ENCODE measurements at regions not wholly inside any gene's neighbourhood (a gene's known extent, or its start where the extent isn't known, plus 50 kb on each side); places are given as distances from the start of the nearest gene placed in this dataset.

- no peak overlapping the region for H3K4me3 ChIP-seq
- H3K27me3 ChIP-seq (replicated peaks) = no peaks in the 10 kb centered on the region
- no peak overlapping the region for H3K27ac ChIP-seq
- peaks cover 4% of the 10 kb centered on the region; the same call in 1 of the 2 replicates for H3K9me3 ChIP-seq (replicated peaks)
- H3K36me3 ChIP-seq = no peaks in the 10 kb centered on the region
- H3K4me1 ChIP-seq (replicated peaks) = no peaks in the 10 kb centered on the region
- DNase-seq (ENCODE audit: low read depth in 1 of 2, low spot score in 2 of 2) = no peak
These were observed 133.7 kb downstream of the CBLN2 start for GRCh38 chr18:72410399-72410798.

- Histone ChIP-seq H3K4me3 (no peak overlapping the region), H3K27me3 (replicated peaks) (no peaks in the 10 kb centered on the region), H3K9me3 (replicated peaks) (peaks cover 4% of the 10 kb centered on the region; the same call in 1 of the 2 replicates), H3K36me3 (no peaks in the 10 kb centered on the region), H3K27ac (no peak overlapping the region), H3K4me1 (replicated peaks) (no peaks in the 10 kb centered on the region)
- DNase-seq (ENCODE audit: low read depth in 1 of 2, low spot score in 2 of 2) = no peak
These were observed 134.2 kb downstream of the CBLN2 start for GRCh38 chr18:72409903-72410302.

GRCh38 chr18:72407048-72407447 lies 137.1 kb downstream of the CBLN2 start:
- no peaks in the 10 kb centered on the region for H3K36me3 ChIP-seq
- no peak for DNase-seq (ENCODE audit: low read depth in 1 of 2, low spot score in 2 of 2)
- no peaks in the 10 kb centered on the region for H3K4me1 ChIP-seq (replicated peaks)
- peaks cover 4% of the 10 kb centered on the region; the same call in 1 of the 2 replicates for H3K9me3 ChIP-seq (replicated peaks)
- H3K27me3 ChIP-seq (replicated peaks) = no peaks in the 10 kb centered on the region
- H3K27ac ChIP-seq = no peak overlapping the region
- H3K4me3 ChIP-seq = no peak overlapping the region

- H3K36me3 ChIP-seq = no peaks in the 10 kb centered on the region
- no peak overlapping the region for H3K27ac ChIP-seq
- H3K4me1 ChIP-seq (replicated peaks) = no peaks in the 10 kb centered on the region
- DNase-seq (ENCODE audit: low read depth in 1 of 2, low spot score in 2 of 2) = no peak
- H3K9me3 ChIP-seq (replicated peaks) = no peaks in the 10 kb centered on the region; the same call in 1 of the 2 replicates
- H3K27me3 ChIP-seq (replicated peaks) = no peaks in the 10 kb centered on the region
- no peak overlapping the region for H3K4me3 ChIP-seq
These were observed 152.2 kb downstream of the CBLN2 start for GRCh38 chr18:72391951-72392350.

GRCh38 chr18:72391427-72391826 lies 152.7 kb downstream of the CBLN2 start:
- Histone ChIP-seq H3K4me1 (replicated peaks) (no peaks in the 10 kb centered on the region), H3K9me3 (replicated peaks) (no peaks in the 10 kb centered on the region; the same call in 1 of the 2 replicates), H3K36me3 (no peaks in the 10 kb centered on the region), H3K27me3 (replicated peaks) (no peaks in the 10 kb centered on the region), H3K27ac (no peak overlapping the region), H3K4me3 (no peak overlapping the region)
- DNase-seq (ENCODE audit: low read depth in 1 of 2, low spot score in 2 of 2) = no peak

GRCh38 chr18:72378016-72378415 lies 166.1 kb downstream of the CBLN2 start:
- Histone ChIP-seq H3K4me1 (replicated peaks) (no peaks in the 10 kb centered on the region), H3K4me3 (no peak overlapping the region), H3K27me3 (replicated peaks) (no peaks in the 10 kb centered on the region), H3K36me3 (no peaks in the 10 kb centered on the region), H3K27ac (no peak overlapping the region), H3K9me3 (replicated peaks) (no peaks in the 10 kb centered on the region)
- no peak for DNase-seq (ENCODE audit: low read depth in 1 of 2, low spot score in 2 of 2)

- no peak overlapping the region for H3K27ac ChIP-seq
- H3K27me3 ChIP-seq (replicated peaks) = no peaks in the 10 kb centered on the region
- H3K4me3 ChIP-seq = no peak overlapping the region
- H3K4me1 ChIP-seq (replicated peaks) = no peaks in the 10 kb centered on the region
- no peak for DNase-seq (ENCODE audit: low read depth in 1 of 2, low spot score in 2 of 2)
- H3K9me3 ChIP-seq (replicated peaks) = no peaks in the 10 kb centered on the region
- H3K36me3 ChIP-seq = no peaks in the 10 kb centered on the region
These were observed 167.9 kb downstream of the CBLN2 start for GRCh38 chr18:72376256-72376655.

GRCh38 chr18:72375618-72376017 lies 168.5 kb downstream of the CBLN2 start:
- Histone ChIP-seq H3K4me1 (replicated peaks) (no peaks in the 10 kb centered on the region), H3K9me3 (replicated peaks) (no peaks in the 10 kb centered on the region), H3K36me3 (no peaks in the 10 kb centered on the region), H3K4me3 (no peak overlapping the region), H3K27ac (no peak overlapping the region), H3K27me3 (replicated peaks) (no peaks in the 10 kb centered on the region)
- no peak for DNase-seq (ENCODE audit: low read depth in 1 of 2, low spot score in 2 of 2)

GRCh38 chr18:72372076-72372475 lies 172.1 kb downstream of the CBLN2 start:
- H3K4me1 ChIP-seq (replicated peaks) = no peaks in the 10 kb centered on the region
- no peaks in the 10 kb centered on the region for H3K27me3 ChIP-seq (replicated peaks)
- H3K27ac ChIP-seq = no peak overlapping the region
- no peaks in the 10 kb centered on the region for H3K36me3 ChIP-seq
- no peak for DNase-seq (ENCODE audit: low read depth in 1 of 2, low spot score in 2 of 2)
- H3K9me3 ChIP-seq (replicated peaks) = no peaks in the 10 kb centered on the region
- no peak overlapping the region for H3K4me3 ChIP-seq

- no peaks in the 10 kb centered on the region for H3K4me1 ChIP-seq (replicated peaks)
- no peak for DNase-seq (ENCODE audit: low read depth in 1 of 2, low spot score in 2 of 2)
- H3K9me3 ChIP-seq (replicated peaks) = no peaks in the 10 kb centered on the region
- H3K4me3 ChIP-seq = no peak overlapping the region
- H3K27ac ChIP-seq = no peak overlapping the region
- H3K27me3 ChIP-seq (replicated peaks) = no peaks in the 10 kb centered on the region
- no peaks in the 10 kb centered on the region for H3K36me3 ChIP-seq
These were observed 175.8 kb downstream of the CBLN2 start for GRCh38 chr18:72368308-72368707.

- no peak for DNase-seq (ENCODE audit: low read depth in 1 of 2, low spot score in 2 of 2)
- H3K27me3 ChIP-seq (replicated peaks) = no peaks in the 10 kb centered on the region
- no peaks in the 10 kb centered on the region for H3K4me1 ChIP-seq (replicated peaks)
These were observed 183.5 kb downstream of the CBLN2 start for GRCh38 chr18:72360634-72361033.

GRCh38 chr18:72342933-72343332 lies 201.2 kb downstream of the CBLN2 start:
- no peaks in the 10 kb centered on the region for H3K27me3 ChIP-seq (replicated peaks)
- H3K4me1 ChIP-seq (replicated peaks) = no peaks in the 10 kb centered on the region
- H3K9me3 ChIP-seq (replicated peaks) = no peaks in the 10 kb centered on the region
- peak in 1 of 2 experiments; percentile 6 for DNase-seq (ENCODE audit: low read depth in 1 of 2, low spot score in 2 of 2)
- no peaks in the 10 kb centered on the region for H3K36me3 ChIP-seq
- no peak overlapping the region for H3K4me3 ChIP-seq
- no peak overlapping the region for H3K27ac ChIP-seq

More at GRCh38 chr18:72360634-72361033, 183.5 kb downstream of the CBLN2 start:
- no peaks in the 10 kb centered on the region for H3K36me3 ChIP-seq
- no peaks in the 10 kb centered on the region for H3K9me3 ChIP-seq (replicated peaks)
- H3K4me3 ChIP-seq = no peak overlapping the region
- H3K27ac ChIP-seq = no peak overlapping the region

GRCh38 chr18:72339976-72340375 lies 204.2 kb downstream of the CBLN2 start:
- Histone ChIP-seq H3K36me3 (no peaks in the 10 kb centered on the region), H3K27ac (no peak overlapping the region), H3K4me1 (replicated peaks) (no peaks in the 10 kb centered on the region), H3K4me3 (no peak overlapping the region), H3K27me3 (replicated peaks) (no peaks in the 10 kb centered on the region), H3K9me3 (replicated peaks) (no peaks in the 10 kb centered on the region)
- DNase-seq (ENCODE audit: low read depth in 1 of 2, low spot score in 2 of 2) = no peak

- Histone ChIP-seq H3K27me3 (replicated peaks) (no peaks in the 10 kb centered on the region), H3K9me3 (replicated peaks) (no peaks in the 10 kb centered on the region), H3K27ac (no peak overlapping the region), H3K36me3 (no peaks in the 10 kb centered on the region), H3K4me3 (no peak overlapping the region), H3K4me1 (replicated peaks) (no peaks in the 10 kb centered on the region)
- no peak for DNase-seq (ENCODE audit: low read depth in 1 of 2, low spot score in 2 of 2)
These were observed 207.4 kb downstream of the CBLN2 start for GRCh38 chr18:72336786-72337185.

- no peaks in the 10 kb centered on the region for H3K9me3 ChIP-seq (replicated peaks)
- H3K4me1 ChIP-seq (replicated peaks) = no peaks in the 10 kb centered on the region
- DNase-seq (ENCODE audit: low read depth in 1 of 2, low spot score in 2 of 2) = no peak
- H3K4me3 ChIP-seq = no peak overlapping the region
- no peak overlapping the region for H3K27ac ChIP-seq
- H3K27me3 ChIP-seq (replicated peaks) = no peaks in the 10 kb centered on the region
- H3K36me3 ChIP-seq = no peaks in the 10 kb centered on the region
These were observed 214.6 kb downstream of the CBLN2 start for GRCh38 chr18:72329533-72329932.
